ENCODE measurements at regions not wholly inside any gene's neighbourhood (a gene's known extent, or its start where the extent isn't known, plus 50 kb on each side); places are given as distances from the start of the nearest gene placed in this dataset.
"Not testable (repeated sequence)": the region's sequence is repeated elsewhere in the genome, so short reads cannot be mapped to it uniquely, and the experiment has no call there.

DNA sequence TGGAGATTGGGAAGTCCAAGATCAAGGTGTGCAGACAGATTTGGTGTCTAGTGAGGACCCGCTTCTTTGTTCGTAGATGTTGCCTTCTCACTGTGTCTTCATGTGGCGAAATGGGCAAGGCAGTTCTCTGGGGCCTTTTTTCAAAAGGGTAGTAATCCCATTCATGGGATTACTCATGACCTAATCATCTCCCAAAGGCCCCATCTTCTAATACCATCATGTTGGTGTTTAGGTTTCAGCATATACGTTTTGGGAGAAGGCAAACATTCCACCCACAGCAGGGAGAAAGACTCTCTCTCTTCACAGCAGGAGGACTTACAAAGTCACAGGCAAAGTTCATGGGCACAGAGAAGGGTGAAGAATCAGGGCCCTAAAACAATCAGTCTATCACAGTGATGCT is 252.1 kb downstream of the RPLP1 start:
- no TSS peak for BruUV-seq (replicated peaks)
- Histone ChIP-seq H2AFZ (no peak overlapping the region), H4K20me1 (ENCODE audit: insufficient read depth) (no peaks in the 10 kb centered on the region), H3K36me3 (ENCODE audit: low read depth) (no peaks in the 10 kb centered on the region), H3F3A (ENCODE audit: insufficient read depth, low read depth) (no peaks in the 10 kb centered on the region), H3K27me3 (ENCODE audit: insufficient read depth, low read depth) (no peaks in the 10 kb centered on the region), H3K4me3 (no peak overlapping the region), H3K27ac (no peak overlapping the region), H3K79me2 (ENCODE audit: low read depth) (no peaks in the 10 kb centered on the region), H3K4me2 (no peak overlapping the region), H3K9me2 (ENCODE audit: insufficient read depth) (no peaks in the 10 kb centered on the region), H3K9me3 (ENCODE audit: insufficient read depth, low read depth) (peaks cover 9% of the 10 kb centered on the region), H3K4me1 (replicated peaks; ENCODE audit: insufficient read depth) (no peaks in the 10 kb centered on the region)
- TF ChIP-seq EZH2 (IDR thresholded peaks at IDR 0.05; ENCODE audit: low read depth) = no peak
- TF ChIP-seq, protein P1, sequence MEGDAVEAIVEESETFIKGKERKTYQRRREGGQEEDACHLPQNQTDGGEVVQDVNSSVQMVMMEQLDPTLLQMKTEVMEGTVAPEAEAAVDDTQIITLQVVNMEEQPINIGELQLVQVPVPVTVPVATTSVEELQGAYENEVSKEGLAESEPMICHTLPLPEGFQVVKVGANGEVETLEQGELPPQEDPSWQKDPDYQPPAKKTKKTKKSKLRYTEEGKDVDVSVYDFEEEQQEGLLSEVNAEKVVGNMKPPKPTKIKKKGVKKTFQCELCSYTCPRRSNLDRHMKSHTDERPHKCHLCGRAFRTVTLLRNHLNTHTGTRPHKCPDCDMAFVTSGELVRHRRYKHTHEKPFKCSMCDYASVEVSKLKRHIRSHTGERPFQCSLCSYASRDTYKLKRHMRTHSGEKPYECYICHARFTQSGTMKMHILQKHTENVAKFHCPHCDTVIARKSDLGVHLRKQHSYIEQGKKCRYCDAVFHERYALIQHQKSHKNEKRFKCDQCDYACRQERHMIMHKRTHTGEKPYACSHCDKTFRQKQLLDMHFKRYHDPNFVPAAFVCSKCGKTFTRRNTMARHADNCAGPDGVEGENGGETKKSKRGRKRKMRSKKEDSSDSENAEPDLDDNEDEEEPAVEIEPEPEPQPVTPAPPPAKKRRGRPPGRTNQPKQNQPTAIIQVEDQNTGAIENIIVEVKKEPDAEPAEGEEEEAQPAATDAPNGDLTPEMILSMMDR (conservative IDR thresholded peaks at IDR 0.05) = no peak
- DNase-seq = no peak
- POLR2A ChIA-PET (ENCODE audit: unreplicated experiment) = no interaction called here
- intact Hi-C loops (cut with micrococcal nuclease; ENCODE audit: unreplicated experiment) = no loop called here
- CTCF ChIA-PET = no interaction called here

GRCh38 chr15:69706353-69707097 is 253.9 kb downstream of the RPLP1 start:
- Histone ChIP-seq H3K9me2 (ENCODE audit: insufficient read depth) (no peaks in the 10 kb centered on the region), H3K27ac (no peak overlapping the region), H2AFZ (no peak overlapping the region), H4K20me1 (ENCODE audit: insufficient read depth) (no peaks in the 10 kb centered on the region), H3K27me3 (ENCODE audit: insufficient read depth, low read depth) (no peaks in the 10 kb centered on the region), H3K9me3 (ENCODE audit: insufficient read depth, low read depth) (peaks cover 9% of the 10 kb centered on the region), H3K79me2 (ENCODE audit: low read depth) (no peaks in the 10 kb centered on the region), H3K4me1 (replicated peaks; ENCODE audit: insufficient read depth) (no peaks in the 10 kb centered on the region), H3K36me3 (ENCODE audit: low read depth) (no peaks in the 10 kb centered on the region), H3K4me2 (no peak overlapping the region), H3F3A (ENCODE audit: insufficient read depth, low read depth) (no peaks in the 10 kb centered on the region), H3K4me3 (no peak overlapping the region)
- TF ChIP-seq EZH2 (IDR thresholded peaks at IDR 0.05; ENCODE audit: low read depth) = no peak
- TF ChIP-seq, protein P1 (conservative IDR thresholded peaks at IDR 0.05) = no peak
- no TSS peak for BruUV-seq (replicated peaks)
- ChIA-PET POLR2A (ENCODE audit: unreplicated experiment) (no interaction called here), CTCF (no interaction called here)
- no peak for DNase-seq
- intact Hi-C loops (cut with micrococcal nuclease; ENCODE audit: unreplicated experiment) = no loop called here

GRCh38 chr15:69707241-69707640 is 254.6 kb downstream of the RPLP1 start:
- H3K27me3 ChIP-seq (ENCODE audit: insufficient read depth, low read depth); H3K4me1 ChIP-seq (replicated peaks; ENCODE audit: insufficient read depth); BruUV-seq (replicated peaks); CTCF ChIA-PET; H3K36me3 ChIP-seq (ENCODE audit: low read depth); H3K9me3 ChIP-seq (ENCODE audit: insufficient read depth, low read depth); H3K4me2 ChIP-seq; H2AFZ ChIP-seq; H3K27ac ChIP-seq; H4K20me1 ChIP-seq (ENCODE audit: insufficient read depth); H3K4me3 ChIP-seq; POLR2A ChIA-PET (ENCODE audit: unreplicated experiment); H3K9me2 ChIP-seq (ENCODE audit: insufficient read depth); H3K79me2 ChIP-seq (ENCODE audit: low read depth); H3F3A ChIP-seq (ENCODE audit: insufficient read depth, low read depth); DNase-seq; intact Hi-C loops (cut with micrococcal nuclease; ENCODE audit: unreplicated experiment): not testable (repeated sequence)

- H2AFZ ChIP-seq; CTCF ChIA-PET; H3K4me2 ChIP-seq; BruUV-seq (replicated peaks); DNase-seq; intact Hi-C loops (cut with micrococcal nuclease; ENCODE audit: unreplicated experiment); H4K20me1 ChIP-seq (ENCODE audit: insufficient read depth); H3K27ac ChIP-seq; H3K9me2 ChIP-seq (ENCODE audit: insufficient read depth); H3K4me3 ChIP-seq; POLR2A ChIA-PET (ENCODE audit: unreplicated experiment); H3K79me2 ChIP-seq (ENCODE audit: low read depth); H3K36me3 ChIP-seq (ENCODE audit: low read depth); H3K27me3 ChIP-seq (ENCODE audit: insufficient read depth, low read depth); H3K9me3 ChIP-seq (ENCODE audit: insufficient read depth, low read depth): not testable (repeated sequence)
- Histone ChIP-seq H3F3A (ENCODE audit: insufficient read depth, low read depth) (peaks cover 16% of the 10 kb centered on the region; the same call in 1 of the 2 replicates), H3K4me1 (replicated peaks; ENCODE audit: insufficient read depth) (peaks cover 20% of the 10 kb centered on the region)
Measured at GRCh38 chr15:69708436-69709122, 256.0 kb downstream of the RPLP1 start.

All from PC-9 (cell line).